Neuron (in vitro differentiated cells): ENCODE measurements at regions not wholly inside any gene's neighbourhood (a gene's known extent, or its start where the extent isn't known, plus 50 kb on each side); places are given as distances from the start of the nearest gene placed in this dataset.

Source experiments
- H2AFZ ChIP-seq: one replicate; pipeline ENCODE4 v1.6.1; 2013; ENCODE audit warnings: low read depth, mild to moderate bottlenecking, inconsistent platforms, low read length, moderate library complexity
- H3K27me3 ChIP-seq: one replicate; pipeline ENCODE4 v1.6.1; 2013; ENCODE audit warnings: low read length; ENCODE audit not compliant: insufficient read depth
- H3K36me3 ChIP-seq: one replicate; pipeline ENCODE4 v1.6.1; 2013; ENCODE audit warnings: low read length; ENCODE audit not compliant: insufficient read depth
- H3K4me1 ChIP-seq: one replicate; pipeline ENCODE4 v1.6.1; 2013; ENCODE audit warnings: low read length; ENCODE audit not compliant: insufficient read depth
- H3K4me3 ChIP-seq: 2 replicates; pipeline ENCODE4 v1.5.1; 2013; ENCODE audit warnings: mild to moderate bottlenecking, low read length, moderate library complexity
- H3K9me3 ChIP-seq: one replicate; pipeline ENCODE4 v1.6.1; 2013; ENCODE audit warnings: low read length

- peaks cover 7% of the 10 kb centered on the region for H3K4me1 ChIP-seq
- H2AFZ ChIP-seq = no peak overlapping the region
- no peaks in the 10 kb centered on the region for H3K9me3 ChIP-seq
- no peaks in the 10 kb centered on the region for H3K36me3 ChIP-seq
- no peak overlapping the region for H3K4me3 ChIP-seq
- H3K27me3 ChIP-seq = no peaks in the 10 kb centered on the region
Observed at GRCh38 chr9:653856-654387, 187.6 kb upstream of the DMRT1 start.

- Histone ChIP-seq H3K9me3 (no peaks in the 10 kb centered on the region), H3K27me3 (no peaks in the 10 kb centered on the region), H3K4me1 (no peaks in the 10 kb centered on the region), H3K36me3 (no peaks in the 10 kb centered on the region), H3K4me3 (no peak overlapping the region), H2AFZ (no peak overlapping the region)
Observed at GRCh38 chr9:655875-656274, 185.6 kb upstream of the DMRT1 start.

GRCh38 chr9:656926-657568 is 184.4 kb upstream of the DMRT1 start:
- H3K27me3 ChIP-seq = no peaks in the 10 kb centered on the region
- H2AFZ ChIP-seq = no peak overlapping the region
- no peaks in the 10 kb centered on the region for H3K36me3 ChIP-seq
- H3K4me3 ChIP-seq = no peak overlapping the region
- H3K4me1 ChIP-seq = no peaks in the 10 kb centered on the region
- no peaks in the 10 kb centered on the region for H3K9me3 ChIP-seq

- Histone ChIP-seq H3K36me3 (no peaks in the 10 kb centered on the region), H3K27me3 (no peaks in the 10 kb centered on the region), H2AFZ (no peak overlapping the region), H3K4me3 (no peak overlapping the region), H3K4me1 (no peaks in the 10 kb centered on the region), H3K9me3 (no peaks in the 10 kb centered on the region)
Observed at GRCh38 chr9:659286-659685, 182.2 kb upstream of the DMRT1 start.

- H3K4me3 ChIP-seq = no peak overlapping the region
- no peaks in the 10 kb centered on the region for H3K9me3 ChIP-seq
- no peaks in the 10 kb centered on the region for H3K36me3 ChIP-seq
- no peaks in the 10 kb centered on the region for H3K27me3 ChIP-seq
- no peak overlapping the region for H2AFZ ChIP-seq
- H3K4me1 ChIP-seq = no peaks in the 10 kb centered on the region
Observed at GRCh38 chr9:660227-660626, 181.3 kb upstream of the DMRT1 start.

- Histone ChIP-seq H3K36me3 (no peaks in the 10 kb centered on the region), H2AFZ (no peak overlapping the region), H3K27me3 (no peaks in the 10 kb centered on the region), H3K4me3 (no peak overlapping the region), H3K9me3 (no peaks in the 10 kb centered on the region), H3K4me1 (no peaks in the 10 kb centered on the region)
Observed at GRCh38 chr9:663541-663940, 178.0 kb upstream of the DMRT1 start.

- no peaks in the 10 kb centered on the region for H3K9me3 ChIP-seq
- H3K36me3 ChIP-seq = no peaks in the 10 kb centered on the region
- H3K27me3 ChIP-seq = no peaks in the 10 kb centered on the region
- H2AFZ ChIP-seq = no peak overlapping the region
- H3K4me1 ChIP-seq = no peaks in the 10 kb centered on the region
- H3K4me3 ChIP-seq = no peak overlapping the region
Observed at GRCh38 chr9:665296-665695, 176.2 kb upstream of the DMRT1 start.

GRCh38 chr9:671997-672396 is 169.5 kb upstream of the DMRT1 start:
- H3K4me3 ChIP-seq = no peak overlapping the region
- H2AFZ ChIP-seq = no peak overlapping the region
- H3K36me3 ChIP-seq = no peaks in the 10 kb centered on the region
- H3K9me3 ChIP-seq = no peaks in the 10 kb centered on the region
- H3K27me3 ChIP-seq = no peaks in the 10 kb centered on the region
- peaks cover 12% of the 10 kb centered on the region for H3K4me1 ChIP-seq

- Histone ChIP-seq H2AFZ (no peak overlapping the region), H3K27me3 (no peaks in the 10 kb centered on the region), H3K36me3 (no peaks in the 10 kb centered on the region), H3K4me3 (no peak overlapping the region), H3K4me1 (peaks cover 12% of the 10 kb centered on the region), H3K9me3 (no peaks in the 10 kb centered on the region)
Observed at GRCh38 chr9:672851-673250, 168.6 kb upstream of the DMRT1 start.

GRCh38 chr9:673264-673965 is 168.1 kb upstream of the DMRT1 start:
- no peaks in the 10 kb centered on the region for H3K27me3 ChIP-seq
- no peak overlapping the region for H3K4me3 ChIP-seq
- no peaks in the 10 kb centered on the region for H3K36me3 ChIP-seq
- H2AFZ ChIP-seq = no peak overlapping the region
- no peaks in the 10 kb centered on the region for H3K9me3 ChIP-seq
- H3K4me1 ChIP-seq = peaks cover 12% of the 10 kb centered on the region

GRCh38 chr9:673966-674526 is 167.5 kb upstream of the DMRT1 start:
- Histone ChIP-seq H3K36me3 (no peaks in the 10 kb centered on the region), H3K9me3 (no peaks in the 10 kb centered on the region), H2AFZ (no peak overlapping the region)

GRCh38 chr9:675697-676370 is 165.7 kb upstream of the DMRT1 start:
- Histone ChIP-seq H3K27me3 (no peaks in the 10 kb centered on the region), H3K4me1 (peaks cover 12% of the 10 kb centered on the region), H3K9me3 (no peaks in the 10 kb centered on the region), H2AFZ (no peak overlapping the region), H3K36me3 (no peaks in the 10 kb centered on the region), H3K4me3 (no peak overlapping the region)

More at GRCh38 chr9:673966-674526, 167.5 kb upstream of the DMRT1 start:
- no peaks in the 10 kb centered on the region for H3K27me3 ChIP-seq
- no peak overlapping the region for H3K4me3 ChIP-seq
- H3K4me1 ChIP-seq = peaks cover 12% of the 10 kb centered on the region
